NCI-H1930 (cell line): ENCODE measurements at regions not wholly inside any gene's neighbourhood (a gene's known extent, or its start where the extent isn't known, plus 50 kb on each side); places are given as distances from the start of the nearest gene placed in this dataset.
"Not testable (repeated sequence)": the region's sequence is repeated elsewhere in the genome, so short reads cannot be mapped to it uniquely, and the experiment has no call there.

Experiments used
- DNase-seq, 2 experiments: peaks; one replicate each; lab custom pipeline; 2025; lab: John Stamatoyannopoulos, UW

DNA sequence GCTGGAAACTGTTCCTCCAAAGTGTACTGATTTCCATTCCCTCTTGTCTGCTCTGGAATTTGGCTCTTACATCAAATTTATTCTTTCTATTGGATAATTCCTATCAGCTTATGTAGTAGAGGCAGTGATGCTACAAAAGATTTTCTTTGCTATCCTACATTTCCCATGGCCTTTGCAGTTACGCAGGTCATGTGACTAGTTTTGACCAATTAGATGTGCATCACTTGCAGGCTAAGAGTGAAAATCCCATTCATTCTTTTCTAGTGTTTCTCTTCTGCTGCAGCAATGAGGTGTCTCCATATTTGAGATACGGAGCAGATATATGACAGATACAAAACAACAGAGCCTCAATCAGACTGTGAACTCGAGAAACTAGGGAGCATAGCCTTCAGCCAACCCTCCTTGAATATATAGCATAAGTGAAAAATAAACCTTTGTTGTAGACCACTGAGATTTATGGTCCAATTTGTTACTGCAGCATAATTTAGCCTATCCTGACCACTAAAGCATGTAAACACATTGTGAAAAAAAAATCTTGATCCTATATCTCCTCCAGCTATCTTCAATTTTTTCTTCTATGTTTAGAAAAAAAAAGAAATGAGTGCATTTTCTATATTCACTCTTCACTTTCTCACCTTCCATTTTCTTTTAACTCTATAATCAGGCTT is 102.0 kb downstream of the HNMT start:
- no peak for DNase-seq

DNA sequence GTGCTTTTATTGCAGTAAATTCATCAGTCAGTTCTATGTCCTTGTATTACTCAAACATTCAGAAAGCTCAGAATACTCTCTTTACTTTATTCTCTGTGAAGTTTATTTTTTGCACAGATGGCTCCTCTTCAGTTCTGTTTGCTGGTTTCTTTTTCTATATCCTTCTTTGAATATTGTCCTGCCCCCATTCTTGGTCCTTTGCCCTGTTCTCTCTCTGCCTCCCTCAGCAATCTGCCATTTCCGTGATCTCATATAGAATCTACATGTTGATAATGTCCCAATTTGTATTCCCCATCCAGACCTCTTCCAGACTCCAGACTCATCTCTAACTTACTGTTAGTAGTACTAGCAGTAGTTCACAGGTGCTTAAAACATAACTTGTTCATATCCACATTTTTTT is 102.6 kb downstream of the HNMT start:
- no peak for DNase-seq

- not testable (repeated sequence) for DNase-seq
These were observed 104.4 kb downstream of the HNMT start for GRCh38 chr2:138068669-138069068.

DNA sequence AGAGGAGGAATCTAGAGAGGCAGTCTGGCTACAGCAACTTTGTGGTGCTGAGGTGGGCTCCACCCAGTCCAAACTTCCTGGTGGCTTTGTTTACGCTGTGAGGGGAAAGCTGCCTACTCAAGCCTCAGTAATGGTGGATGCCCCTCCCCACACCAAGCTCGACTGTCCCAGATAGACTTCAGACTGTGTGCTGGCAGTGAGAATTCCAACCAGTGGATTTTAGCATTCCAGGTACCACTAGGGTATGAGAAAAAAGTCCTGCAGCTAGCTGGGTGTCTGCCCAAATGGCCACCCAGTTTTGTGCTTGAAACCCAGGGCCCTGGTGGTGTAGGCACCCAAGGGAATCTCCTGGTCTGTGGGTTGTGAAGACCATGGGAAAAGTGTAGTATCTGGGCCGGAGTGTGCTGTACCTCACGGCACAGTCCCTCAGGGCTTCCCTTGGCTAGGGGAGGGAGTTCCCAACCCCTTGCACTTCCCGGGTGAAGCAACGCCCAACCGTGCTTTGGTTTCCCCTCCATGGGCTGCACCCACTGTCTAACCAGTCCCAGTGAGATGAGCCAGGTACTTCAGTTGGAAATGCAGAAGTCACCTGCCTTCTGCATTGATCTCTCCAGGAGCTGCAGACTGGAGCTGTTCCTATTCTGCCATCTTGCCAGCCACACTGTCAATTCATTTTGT is 106.9 kb downstream of the HNMT start:
- not testable (repeated sequence) for DNase-seq

DNA sequence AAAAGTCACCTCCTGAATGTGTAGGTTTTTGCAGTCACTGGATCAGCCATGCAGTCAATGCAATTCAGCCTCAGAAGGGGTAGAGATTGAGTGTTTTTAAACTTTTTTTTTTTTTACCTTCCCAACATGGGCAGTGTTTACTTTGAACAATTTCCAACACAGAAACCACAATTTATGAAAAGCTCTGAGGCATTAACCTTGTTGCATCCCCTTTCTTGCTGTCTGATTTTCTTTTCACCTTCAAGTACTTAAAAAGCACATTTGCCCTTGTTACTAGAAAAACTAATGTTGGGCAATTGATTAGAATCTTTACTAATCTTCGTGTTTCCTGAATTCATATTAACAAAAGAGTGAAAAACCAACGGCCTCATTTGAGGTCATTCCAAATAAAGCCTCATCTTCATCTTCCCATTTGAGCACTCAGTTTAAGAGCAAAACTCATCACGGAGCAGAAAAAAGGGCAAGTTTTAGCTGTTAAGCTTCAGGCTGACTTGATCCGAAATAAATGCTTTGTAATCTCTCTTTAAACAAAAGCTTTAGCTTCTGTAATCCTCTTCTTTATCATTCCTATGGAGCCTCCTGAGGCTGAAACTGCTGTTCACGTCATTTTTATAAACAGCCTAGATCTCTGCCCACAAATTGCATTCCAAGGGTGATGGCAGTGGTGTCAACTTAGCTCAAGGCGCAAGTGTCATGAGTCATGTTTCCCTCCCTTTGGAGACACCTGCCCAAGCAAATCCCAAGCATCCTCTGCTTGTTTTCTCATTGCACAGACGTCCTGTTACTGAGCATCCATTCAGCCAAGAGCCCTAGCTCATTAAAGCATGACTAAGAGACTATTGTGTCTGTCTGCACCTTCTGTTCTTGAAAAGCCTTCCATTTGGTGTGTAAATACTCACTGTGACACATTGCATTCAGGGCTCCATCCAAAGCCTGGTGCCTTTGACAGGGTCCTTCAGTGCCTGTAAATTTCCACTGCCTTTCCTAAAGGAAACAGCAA is 107.7 kb downstream of the HNMT start:
- DNase-seq = peak; percentile 30 to 48

DNA sequence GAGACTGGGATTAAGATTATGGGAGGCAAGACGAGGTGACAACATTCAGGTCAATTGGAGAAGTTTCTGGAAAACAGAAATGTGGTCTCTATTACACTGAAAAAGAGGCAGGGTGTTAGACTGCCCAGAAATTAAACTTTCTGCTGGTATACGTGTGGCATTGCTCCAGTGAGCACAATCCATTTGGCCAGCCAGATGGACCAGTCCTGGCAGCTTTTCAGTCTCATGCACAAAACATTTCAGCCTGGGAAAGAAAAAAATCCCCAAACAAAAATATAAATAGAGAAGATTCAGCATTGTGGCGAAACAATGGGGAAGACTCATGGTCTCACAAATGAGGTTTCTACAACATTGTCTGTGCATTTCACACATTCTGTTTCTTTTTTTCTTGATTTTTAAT is 113.9 kb downstream of the HNMT start:
- no peak for DNase-seq

DNA sequence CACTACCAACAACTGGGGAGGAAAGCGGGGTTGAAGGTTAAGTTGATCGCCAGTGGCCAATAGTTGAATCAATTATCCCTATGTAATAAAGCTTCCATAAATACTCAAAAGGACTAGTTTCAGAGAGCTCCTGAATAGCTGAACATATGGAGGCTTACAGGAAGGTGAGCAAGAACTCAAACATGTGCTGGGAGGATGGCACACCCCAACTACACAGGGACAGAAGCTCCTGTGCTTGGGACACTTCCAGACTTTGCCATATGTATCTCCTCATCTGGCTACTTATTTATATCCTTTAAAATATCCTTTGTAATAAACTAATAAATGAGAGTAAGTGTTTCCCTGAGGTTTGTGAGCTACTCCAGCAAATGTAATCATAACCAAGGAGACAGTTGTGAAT is 115.7 kb downstream of the HNMT start:
- no peak for DNase-seq

DNA sequence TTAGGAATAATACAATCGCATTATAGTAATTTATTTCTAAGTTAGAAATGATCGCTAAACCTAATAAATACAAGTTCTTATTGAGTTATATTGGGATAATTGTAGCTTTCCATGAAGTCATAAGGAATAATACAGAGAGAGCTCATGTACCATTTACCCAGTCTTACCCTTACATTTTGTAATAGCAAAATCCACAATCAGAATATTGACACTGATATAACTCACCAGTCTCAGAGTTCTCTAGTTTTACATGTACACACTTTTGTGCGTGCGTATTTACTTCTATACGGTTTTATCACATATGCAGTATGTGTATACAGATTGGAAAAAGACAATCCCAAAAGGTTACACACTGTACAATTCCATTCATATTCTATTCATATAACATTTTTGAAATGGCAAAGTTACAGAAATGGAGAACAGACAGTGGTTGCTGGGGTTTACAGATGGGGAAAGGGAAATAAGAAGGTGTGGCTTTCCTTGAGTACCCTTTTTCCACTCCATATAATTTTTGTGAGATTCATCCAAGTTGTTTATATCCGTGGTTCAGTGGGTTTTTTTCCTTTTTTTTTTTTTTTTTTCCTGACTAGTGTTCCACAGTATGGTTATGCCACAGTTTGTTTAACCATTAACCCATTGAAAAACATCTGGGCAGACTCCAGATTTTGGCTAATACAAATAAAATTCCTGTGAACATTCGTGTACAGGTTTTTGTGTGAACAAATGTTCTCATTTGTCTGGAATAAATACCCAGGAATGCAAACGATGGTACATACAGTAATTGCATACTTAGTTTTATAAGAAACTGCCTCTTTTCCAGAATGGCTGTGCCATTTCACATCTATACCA is 117.2 kb downstream of the HNMT start:
- no peak for DNase-seq

DNA sequence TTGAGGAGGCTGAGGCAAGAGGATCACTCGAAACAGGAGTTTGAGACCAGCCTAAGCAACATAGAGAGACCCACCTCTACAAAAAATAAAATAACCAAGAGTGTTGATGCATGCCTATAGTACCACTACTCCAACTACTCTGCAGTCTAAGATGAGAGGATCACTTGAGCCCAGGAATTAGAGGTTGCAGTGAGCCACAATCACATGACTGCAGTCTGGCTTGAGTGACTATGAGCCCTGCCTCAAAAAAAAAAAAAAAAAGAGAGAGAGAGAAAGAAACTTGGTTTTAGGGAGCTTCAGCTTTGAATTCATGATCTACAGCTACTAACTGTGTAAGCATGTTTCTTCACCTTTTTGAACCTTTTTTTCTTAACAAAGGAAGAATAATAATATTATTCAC is 119.9 kb downstream of the HNMT start:
- DNase-seq = no peak

GRCh38 chr2:138085441-138085840 is 121.2 kb downstream of the HNMT start:
- DNase-seq = not testable (repeated sequence)

DNA sequence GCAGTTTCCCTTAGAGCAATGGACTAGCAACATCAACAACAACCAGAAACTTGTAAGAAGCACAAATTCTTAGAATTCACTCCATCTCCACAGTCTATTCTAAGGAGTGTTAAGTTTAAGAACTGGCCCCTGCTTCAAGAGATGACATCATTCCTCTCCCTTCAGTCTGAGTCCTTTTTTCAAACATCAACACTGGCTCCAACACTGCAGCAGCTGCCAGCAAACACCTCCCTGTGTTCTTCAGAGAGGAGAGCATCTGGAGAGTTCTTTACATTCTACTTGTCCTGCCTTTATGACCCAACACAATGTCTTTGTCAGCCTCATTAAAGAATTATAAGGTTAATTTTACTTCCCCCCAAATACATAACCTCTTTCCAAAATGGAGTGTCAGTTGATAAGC is 122.3 kb downstream of the HNMT start:
- no peak for DNase-seq

GRCh38 chr2:138087751-138088593 is 123.7 kb downstream of the HNMT start:
- no peak for DNase-seq

DNA sequence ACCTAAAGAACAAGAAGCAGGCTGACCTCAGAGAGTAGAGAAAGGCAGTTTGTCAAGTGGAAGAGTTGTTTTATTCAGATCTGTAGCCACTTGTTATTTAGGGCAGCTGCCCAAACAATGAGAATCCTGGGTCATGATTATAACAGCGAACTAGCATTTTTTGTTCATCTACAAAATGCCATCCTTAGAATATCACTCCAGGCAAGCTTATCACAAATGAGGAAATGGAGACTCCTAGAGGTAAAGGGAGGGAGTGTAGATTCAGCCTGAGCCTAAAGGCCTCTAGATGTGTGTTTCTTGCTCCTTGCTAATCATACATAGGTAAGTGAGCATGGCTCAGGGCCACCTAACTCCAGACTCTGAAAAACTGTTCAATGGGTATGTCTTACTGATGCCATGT is 126.1 kb downstream of the HNMT start:
- no peak for DNase-seq

DNA sequence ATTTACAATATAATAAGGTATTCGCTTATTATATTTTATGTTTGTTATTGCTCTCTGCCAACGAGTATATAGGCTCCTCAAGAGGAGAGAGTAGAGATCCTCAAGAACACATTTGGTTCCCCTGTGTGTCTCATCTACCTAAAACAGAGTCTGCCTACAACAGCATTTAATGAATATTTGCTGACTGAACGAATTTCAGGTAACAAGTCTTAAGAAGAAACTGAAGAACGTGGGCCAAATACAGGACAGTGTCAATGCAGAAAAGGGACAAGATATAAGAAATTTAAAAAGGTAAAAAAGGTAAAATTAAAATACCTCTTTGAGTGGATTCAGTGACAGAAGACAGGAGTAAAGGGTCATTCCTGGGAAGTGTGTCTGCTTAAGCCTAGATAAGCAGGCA is 129.2 kb downstream of the HNMT start:
- no peak for DNase-seq

GRCh38 chr2:138094031-138094430 is 129.8 kb downstream of the HNMT start:
- DNase-seq = no peak

- DNase-seq = no peak
These were observed 131.1 kb downstream of the HNMT start for GRCh38 chr2:138095336-138095735.

DNA sequence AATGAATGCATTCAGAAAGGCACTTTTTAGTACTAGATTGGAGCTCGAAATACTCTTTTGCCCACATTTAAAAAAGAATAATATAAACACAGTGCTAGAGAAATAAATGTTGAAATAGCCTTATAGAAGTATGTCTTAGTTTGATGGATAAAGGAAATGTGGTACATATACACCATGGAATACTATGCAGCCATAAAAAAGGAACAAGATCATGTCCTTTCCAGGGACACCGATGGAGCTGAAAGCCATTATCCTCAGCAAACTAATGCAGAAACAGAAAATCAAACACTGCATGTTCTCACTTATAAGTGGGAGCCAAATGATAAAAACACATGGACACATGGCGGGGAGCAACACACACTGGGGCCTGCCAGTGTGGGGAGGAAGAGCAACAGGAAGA is 135.0 kb downstream of the HNMT start:
- DNase-seq = not testable (repeated sequence)

GRCh38 chr2:138101718-138102117 is 137.4 kb downstream of the HNMT start:
- DNase-seq = no peak

GRCh38 chr2:138102664-138103063 is 138.4 kb downstream of the HNMT start:
- no peak for DNase-seq

GRCh38 chr2:138103156-138103555 is 138.9 kb downstream of the HNMT start:
- no peak for DNase-seq

GRCh38 chr2:138104071-138104470 is 139.8 kb downstream of the HNMT start:
- DNase-seq = no peak
